ENCODE measurements at regions not wholly inside any gene's neighbourhood (a gene's known extent, or its start where the extent isn't known, plus 50 kb on each side); places are given as distances from the start of the nearest gene placed in this dataset.

- TF ChIP-seq GATA2 (IDR thresholded peaks at IDR 0.05; ENCODE audit: low read depth, low read length) (no peak), GATA3 (IDR thresholded peaks at IDR 0.05; ENCODE audit: low read depth, low read length) (no peak)
Measured at GRCh38 chr21:35824136-35824535, 236.2 kb downstream of the SETD4 start.

Data from SH-SY5Y (cell line).